ENCODE measurements at regions not wholly inside any gene's neighbourhood (a gene's known extent, or its start where the extent isn't known, plus 50 kb on each side); places are given as distances from the start of the nearest gene placed in this dataset.

GRCh38 chr2:10983711-10984110 is 72.0 kb downstream of the KCNF1 start:
- no peak overlapping the region for H3K4me3 ChIP-seq (ENCODE audit: low read length)
- no peak for TF ChIP-seq CTCF (IDR thresholded peaks at IDR 0.05; ENCODE audit: insufficient read depth, low read depth, low read length, missing control alignments)
- DNase-seq (ENCODE audit: low read depth): no peak

- no peak for DNase-seq (ENCODE audit: low read depth)
- TF ChIP-seq CTCF (IDR thresholded peaks at IDR 0.05; ENCODE audit: insufficient read depth, low read depth, low read length, missing control alignments): no peak
- H3K4me3 ChIP-seq (ENCODE audit: low read length): no peak overlapping the region
Measured at GRCh38 chr2:10984418-10985135, 72.8 kb downstream of the KCNF1 start.

GRCh38 chr2:10985260-10985659 is 73.5 kb downstream of the KCNF1 start:
- peak; percentile 21 for TF ChIP-seq CTCF (IDR thresholded peaks at IDR 0.05; ENCODE audit: insufficient read depth, low read depth, low read length, missing control alignments)
- DNase-seq (ENCODE audit: low read depth): peak; percentile 42
- no peak overlapping the region for H3K4me3 ChIP-seq (ENCODE audit: low read length)

GRCh38 chr2:10985901-10986535 is 74.3 kb downstream of the KCNF1 start:
- H3K4me3 ChIP-seq (ENCODE audit: low read length): no peak overlapping the region
- DNase-seq (ENCODE audit: low read depth): no peak
- no peak for TF ChIP-seq CTCF (IDR thresholded peaks at IDR 0.05; ENCODE audit: insufficient read depth, low read depth, low read length, missing control alignments)

GRCh38 chr2:10987439-10987838 is 75.7 kb downstream of the KCNF1 start:
- no peak for DNase-seq (ENCODE audit: low read depth)
- TF ChIP-seq CTCF (IDR thresholded peaks at IDR 0.05; ENCODE audit: insufficient read depth, low read depth, low read length, missing control alignments): no peak
- H3K4me3 ChIP-seq (ENCODE audit: low read length): no peak overlapping the region

GRCh38 chr2:10987861-10988260 is 76.1 kb downstream of the KCNF1 start:
- no peak for TF ChIP-seq CTCF (IDR thresholded peaks at IDR 0.05; ENCODE audit: insufficient read depth, low read depth, low read length, missing control alignments)
- no peak overlapping the region for H3K4me3 ChIP-seq (ENCODE audit: low read length)
- peak; percentile 32 for DNase-seq (ENCODE audit: low read depth)

- DNase-seq (ENCODE audit: low read depth): no peak
- no peak for TF ChIP-seq CTCF (IDR thresholded peaks at IDR 0.05; ENCODE audit: insufficient read depth, low read depth, low read length, missing control alignments)
- no peak overlapping the region for H3K4me3 ChIP-seq (ENCODE audit: low read length)
Measured at GRCh38 chr2:10989151-10989550, 77.4 kb downstream of the KCNF1 start.

All from epithelial cell of esophagus (primary cell).